ENCODE measurements at regions not wholly inside any gene's neighbourhood (a gene's known extent, or its start where the extent isn't known, plus 50 kb on each side); places are given as distances from the start of the nearest gene placed in this dataset.

GRCh38 chr7:91719008-91719407, 161.5 kb downstream of the MTERF1 start:
- POLR2A ChIA-PET: no interaction called here
- Histone ChIP-seq H3K79me2 (ENCODE audit: control insufficient read depth, insufficient read depth, low read length) (no peaks in the 10 kb centered on the region), H3K4me2 (replicated peaks; ENCODE audit: low read depth, low read length, poor library complexity, severe bottlenecking) (no peak overlapping the region), H3K4me1 (ENCODE audit: control insufficient read depth in 2 of 2, insufficient read depth in 2 of 2, low read length in 2 of 2) (no peaks in the 10 kb centered on the region), H3K4me3 (ENCODE audit: control extremely low read depth in 1 of 5, extremely low read depth in 1 of 5, insufficient read depth in 1 of 5, low read depth in 2 of 5, low read length in 4 of 5) (no peak overlapping the region), H3K9me3 (ENCODE audit: control extremely low read depth in 1 of 3, control insufficient read depth in 2 of 3, insufficient read depth in 1 of 3, low read length in 2 of 3) (peaks cover 0 to 13% (median 5%) of the 10 kb centered on the region in 3 donors), H3K27me3 (replicated peaks in 1 of 4; ENCODE audit: control extremely low read depth in 1 of 4, control insufficient read depth in 3 of 4, insufficient read depth in 4 of 4, low read length in 3 of 4) (peaks cover 0 to 3% (median 0%) of the 10 kb centered on the region in 4 experiments), H4K20me1 (ENCODE audit: control insufficient read depth, insufficient read depth, low read length, poor library complexity, severe bottlenecking) (no peaks in the 10 kb centered on the region), H2AFZ (ENCODE audit: insufficient read depth, low read depth, low read length, poor library complexity, severe bottlenecking) (no peak overlapping the region), H3K9ac (ENCODE audit: low read length) (no peak overlapping the region), H3K27ac (ENCODE audit: low read length in 2 of 2) (no peak overlapping the region), H3K36me3 (replicated peaks in 1 of 2; ENCODE audit: control extremely low read depth in 1 of 2, control insufficient read depth in 1 of 2, extremely low read depth in 1 of 2, insufficient read depth in 2 of 2, low read length in 1 of 2) (no peaks in the 10 kb centered on the region)
- ATAC-seq (ENCODE audit: low read depth): no peak
- no peak overlapping the region for H3K4me3 Mint-ChIP-seq
- TF ChIP-seq CTCF (IDR thresholded peaks at IDR 0.05): no peak
- TF ChIP-seq EZH2 (IDR thresholded peaks at IDR 0.05; ENCODE audit: borderline replicate concordance, insufficient read depth, low read depth, low read length, poor library complexity, severe bottlenecking): no peak
- CTCF ChIA-PET: no interaction called here
- H3K27me3 Mint-ChIP-seq: no peaks in the 10 kb centered on the region
- H3K4me1 Mint-ChIP-seq: no peaks in the 10 kb centered on the region
- 75% methylated on average over 1 of the region's 1 CpG for whole genome bisulfite sequencing (ENCODE audit: insufficient coverage)
- intact Hi-C loops (cut with micrococcal nuclease): no loop called here
- DNase-seq: no peak
- peaks cover 20% of the 10 kb centered on the region for H3K9me3 Mint-ChIP-seq (ENCODE audit: insufficient read depth)
- no peak overlapping the region for H3K27ac Mint-ChIP-seq

GRCh38 chr7:91720260-91720937, 160.1 kb downstream of the MTERF1 start:
- Mint-ChIP-seq H3K9me3 (ENCODE audit: insufficient read depth) (peaks cover 20% of the 10 kb centered on the region), H3K27ac (no peak overlapping the region), H3K4me3 (no peak overlapping the region), H3K27me3 (no peaks in the 10 kb centered on the region), H3K4me1 (no peaks in the 10 kb centered on the region)
- no peaks in the 10 kb centered on the region for H3K36me3 ChIP-seq (replicated peaks in 1 of 2; ENCODE audit: control extremely low read depth in 1 of 2, control insufficient read depth in 1 of 2, extremely low read depth in 1 of 2, insufficient read depth in 2 of 2, low read length in 1 of 2)
- peaks cover 0 to 3% (median 0%) of the 10 kb centered on the region in 4 experiments for H3K27me3 ChIP-seq (replicated peaks in 1 of 4; ENCODE audit: control extremely low read depth in 1 of 4, control insufficient read depth in 3 of 4, insufficient read depth in 4 of 4, low read length in 3 of 4)
- 82% methylated on average over 3 of the region's 3 CpGs for WGBS (ENCODE audit: insufficient coverage)
- no peak overlapping the region for H3K4me3 ChIP-seq (ENCODE audit: control extremely low read depth in 1 of 5, extremely low read depth in 1 of 5, insufficient read depth in 1 of 5, low read depth in 2 of 5, low read length in 4 of 5)
- H3K4me2 ChIP-seq (replicated peaks; ENCODE audit: low read depth, low read length, poor library complexity, severe bottlenecking): no peak overlapping the region
- CTCF ChIA-PET: no interaction called here
- no peak overlapping the region for H2AFZ ChIP-seq (ENCODE audit: insufficient read depth, low read depth, low read length, poor library complexity, severe bottlenecking)
- POLR2A ChIA-PET: no interaction called here
- H3K4me1 ChIP-seq (ENCODE audit: control insufficient read depth in 2 of 2, insufficient read depth in 2 of 2, low read length in 2 of 2): no peaks in the 10 kb centered on the region
- H3K9ac ChIP-seq (ENCODE audit: low read length): no peak overlapping the region
- H3K27ac ChIP-seq (ENCODE audit: low read length in 2 of 2): no peak overlapping the region
- H3K79me2 ChIP-seq (ENCODE audit: control insufficient read depth, insufficient read depth, low read length): no peaks in the 10 kb centered on the region
- no peaks in the 10 kb centered on the region for H4K20me1 ChIP-seq (ENCODE audit: control insufficient read depth, insufficient read depth, low read length, poor library complexity, severe bottlenecking)
- intact Hi-C loops (cut with micrococcal nuclease): no loop called here
- DNase-seq (no peak), ATAC-seq (ENCODE audit: low read depth) (no peak)
- peaks cover 0 to 16% (median 5%) of the 10 kb centered on the region in 3 donors for H3K9me3 ChIP-seq (ENCODE audit: control extremely low read depth in 1 of 3, control insufficient read depth in 2 of 3, insufficient read depth in 1 of 3, low read length in 2 of 3)
- TF ChIP-seq EZH2 (IDR thresholded peaks at IDR 0.05; ENCODE audit: borderline replicate concordance, insufficient read depth, low read depth, low read length, poor library complexity, severe bottlenecking) (no peak), CTCF (IDR thresholded peaks at IDR 0.05) (no peak)
